ENCODE measurements at regions not wholly inside any gene's neighbourhood (a gene's known extent, or its start where the extent isn't known, plus 50 kb on each side); places are given as distances from the start of the nearest gene placed in this dataset.
"Not testable (repeated sequence)": the region's sequence is repeated elsewhere in the genome, so short reads cannot be mapped to it uniquely, and the experiment has no call there.

GRCh38 chr3:31314258-31314657 is 218.5 kb upstream of the STT3B start:
- no peaks in the 10 kb centered on the region for H3K9me3 ChIP-seq
- TF ChIP-seq, protein P1, sequence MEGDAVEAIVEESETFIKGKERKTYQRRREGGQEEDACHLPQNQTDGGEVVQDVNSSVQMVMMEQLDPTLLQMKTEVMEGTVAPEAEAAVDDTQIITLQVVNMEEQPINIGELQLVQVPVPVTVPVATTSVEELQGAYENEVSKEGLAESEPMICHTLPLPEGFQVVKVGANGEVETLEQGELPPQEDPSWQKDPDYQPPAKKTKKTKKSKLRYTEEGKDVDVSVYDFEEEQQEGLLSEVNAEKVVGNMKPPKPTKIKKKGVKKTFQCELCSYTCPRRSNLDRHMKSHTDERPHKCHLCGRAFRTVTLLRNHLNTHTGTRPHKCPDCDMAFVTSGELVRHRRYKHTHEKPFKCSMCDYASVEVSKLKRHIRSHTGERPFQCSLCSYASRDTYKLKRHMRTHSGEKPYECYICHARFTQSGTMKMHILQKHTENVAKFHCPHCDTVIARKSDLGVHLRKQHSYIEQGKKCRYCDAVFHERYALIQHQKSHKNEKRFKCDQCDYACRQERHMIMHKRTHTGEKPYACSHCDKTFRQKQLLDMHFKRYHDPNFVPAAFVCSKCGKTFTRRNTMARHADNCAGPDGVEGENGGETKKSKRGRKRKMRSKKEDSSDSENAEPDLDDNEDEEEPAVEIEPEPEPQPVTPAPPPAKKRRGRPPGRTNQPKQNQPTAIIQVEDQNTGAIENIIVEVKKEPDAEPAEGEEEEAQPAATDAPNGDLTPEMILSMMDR (IDR thresholded peaks at IDR 0.05), result no peak
- TF ChIP-seq EP300 (IDR thresholded peaks at IDR 0.05), result no peak
- TF ChIP-seq POLR2A (IDR thresholded peaks at IDR 0.05), result no peak
- H3K36me3 ChIP-seq, result no peaks in the 10 kb centered on the region
- DNase-seq (ENCODE audit: low spot score in 2 of 2), result no peak
- H3K4me3 ChIP-seq, result no peak overlapping the region
- 85 to 88% methylated on average over 2 of the region's 2 CpGs for WGBS, 2 donors
- H3K27me3 ChIP-seq, result no peaks in the 10 kb centered on the region
- no peak overlapping the region for H3K27ac ChIP-seq
- peaks cover 0 to 5% (median 0%) of the 10 kb centered on the region in 4 donors for H3K4me1 ChIP-seq

DNA sequence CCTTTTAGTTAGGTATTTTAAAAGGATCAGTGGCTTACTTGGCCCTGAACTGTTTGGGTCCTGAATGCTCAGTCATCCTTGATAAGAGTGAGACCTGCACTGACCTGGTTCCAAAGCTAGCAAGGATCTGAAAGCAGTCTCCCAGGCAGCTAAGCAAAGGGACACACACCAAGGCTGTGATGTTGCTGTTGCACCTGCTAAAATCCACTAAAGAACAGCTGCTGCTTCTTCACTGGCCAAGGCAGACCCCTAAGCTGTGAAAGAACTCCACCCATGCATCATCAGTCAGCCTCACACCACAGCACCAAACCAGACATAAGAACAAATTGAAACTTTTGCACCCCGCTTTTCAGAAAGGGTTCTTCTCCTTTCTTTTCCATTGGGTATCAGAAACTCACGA is 213.4 kb upstream of the STT3B start:
- H3K4me3 ChIP-seq, result no peak overlapping the region
- TF ChIP-seq, protein P1 (IDR thresholded peaks at IDR 0.05), result no peak
- TF ChIP-seq EP300 (IDR thresholded peaks at IDR 0.05) (no peak), POLR2A (IDR thresholded peaks at IDR 0.05) (no peak)
- peaks cover 0 to 4% (median 2%) of the 10 kb centered on the region in 4 donors for H3K4me1 ChIP-seq
- H3K27ac ChIP-seq, result no peak overlapping the region
- no peaks in the 10 kb centered on the region for H3K9me3 ChIP-seq
- DNase-seq (ENCODE audit: low spot score in 2 of 2), result no peak
- 89 to 95% methylated on average over 2 of the region's 2 CpGs for WGBS, 2 donors
- no peaks in the 10 kb centered on the region for H3K36me3 ChIP-seq
- H3K27me3 ChIP-seq, result no peaks in the 10 kb centered on the region

DNA sequence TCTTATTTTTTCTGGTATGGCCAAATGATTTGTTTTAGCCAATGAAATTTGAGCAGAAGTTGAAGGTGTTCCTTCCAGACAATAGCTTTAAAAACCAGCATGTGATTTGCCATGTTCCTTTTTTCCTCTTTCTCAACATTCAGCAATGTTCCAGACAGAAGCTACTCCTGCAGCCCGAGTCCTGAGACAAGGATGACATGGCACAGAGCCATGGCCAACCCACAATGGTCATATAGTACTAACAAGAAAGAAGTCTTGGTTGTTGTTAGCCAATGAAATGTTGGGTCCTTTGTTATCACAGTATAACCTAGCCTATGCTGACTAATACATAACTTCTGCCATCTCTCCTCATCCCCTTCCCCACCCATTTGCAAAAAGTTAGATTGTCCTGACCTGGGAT is 211.1 kb upstream of the STT3B start:
- Histone ChIP-seq H3K27me3 (no peaks in the 10 kb centered on the region), H3K9me3 (no peaks in the 10 kb centered on the region), H3K4me1 (peaks cover 0 to 4% (median 2%) of the 10 kb centered on the region in 4 donors), H3K36me3 (no peaks in the 10 kb centered on the region), H3K27ac (no peak overlapping the region), H3K4me3 (no peak overlapping the region)
- peak in 1 of 2 donors; percentile 21 for DNase-seq (ENCODE audit: low spot score in 2 of 2)
- TF ChIP-seq POLR2A (IDR thresholded peaks at IDR 0.05), result no peak
- TF ChIP-seq, protein P1 (IDR thresholded peaks at IDR 0.05), result no peak
- TF ChIP-seq EP300 (IDR thresholded peaks at IDR 0.05), result no peak
- 16 to 19% methylated on average over 1 of the region's 1 CpG for whole genome bisulfite sequencing, 2 donors

DNA sequence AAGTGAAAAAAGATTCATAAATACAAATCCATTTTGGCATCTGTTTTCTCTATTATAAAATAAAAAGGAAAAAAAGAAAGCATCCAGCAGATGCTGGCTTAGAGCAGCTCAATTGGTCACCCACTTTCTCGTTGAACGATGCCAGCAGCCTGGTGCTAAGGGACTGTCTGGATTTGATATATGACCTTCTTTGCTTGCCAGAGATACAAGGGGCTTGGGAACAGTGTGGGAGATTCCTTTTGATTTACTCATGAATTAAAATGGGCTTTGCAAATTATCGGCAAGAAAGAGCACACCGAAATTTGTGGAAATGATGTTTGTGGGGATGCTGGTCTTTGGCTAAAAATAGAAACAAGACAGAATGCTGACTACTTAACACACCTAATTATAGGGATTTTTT is 210.3 kb upstream of the STT3B start:
- Histone ChIP-seq H3K27ac (no peak overlapping the region), H3K9me3 (peaks cover 0 to 3% (median 0%) of the 10 kb centered on the region in 4 donors), H3K27me3 (no peaks in the 10 kb centered on the region), H3K4me1 (peaks cover 0 to 4% (median 2%) of the 10 kb centered on the region in 4 donors), H3K4me3 (no peak overlapping the region), H3K36me3 (no peaks in the 10 kb centered on the region)
- TF ChIP-seq, protein P1 (IDR thresholded peaks at IDR 0.05), result no peak
- TF ChIP-seq EP300 (IDR thresholded peaks at IDR 0.05) (no peak), POLR2A (IDR thresholded peaks at IDR 0.05) (no peak)
- 44 to 62% methylated on average over 4 of the region's 4 CpGs for WGBS, 2 donors
- DNase-seq (ENCODE audit: low spot score in 2 of 2), result no peak

GRCh38 chr3:31327826-31328357 is 204.8 kb upstream of the STT3B start:
- not testable (repeated sequence) for DNase-seq (ENCODE audit: low spot score in 2 of 2); H3K4me1 ChIP-seq; H3K27ac ChIP-seq; H3K9me3 ChIP-seq; H3K27me3 ChIP-seq; H3K4me3 ChIP-seq; H3K36me3 ChIP-seq
- WGBS, 2 donors, result 73 to 92% methylated on average over 3 of the region's 3 CpGs

- 80 to 90% methylated on average over 3 of the region's 3 CpGs for WGBS, 2 donors
- no peaks in the 10 kb centered on the region for H3K36me3 ChIP-seq
- H3K27me3 ChIP-seq, result no peaks in the 10 kb centered on the region
- no peak overlapping the region for H3K27ac ChIP-seq
- H3K9me3 ChIP-seq, result peaks cover 0 to 19% (median 0%) of the 10 kb centered on the region in 4 donors
- H3K4me1 ChIP-seq, result no peaks in the 10 kb centered on the region
- DNase-seq (ENCODE audit: low spot score in 2 of 2), result no peak
- no peak overlapping the region for H3K4me3 ChIP-seq
- no peak for TF ChIP-seq POLR2A (IDR thresholded peaks at IDR 0.05)
- TF ChIP-seq, protein P1 (IDR thresholded peaks at IDR 0.05), result no peak
- no peak for TF ChIP-seq EP300 (IDR thresholded peaks at IDR 0.05)
Observed at GRCh38 chr3:31331278-31331677, 201.4 kb upstream of the STT3B start.
